Mesendoderm (in vitro differentiated cells): ENCODE measurements at regions not wholly inside any gene's neighbourhood (a gene's known extent, or its start where the extent isn't known, plus 50 kb on each side); places are given as distances from the start of the nearest gene placed in this dataset.
A peak's percentile ranks its signal among the peaks of the same experiment; 100 is the strongest.

Experiments used
- DNase-seq: peaks from one replicate; pipeline ENCODE4 v3.0.0; 2013
- H2AK5ac ChIP-seq: 2 replicates; pipeline ENCODE4 v1.6.1; 2013; ENCODE audit warnings: low read length, inconsistent platforms
- H2BK120ac ChIP-seq: 2 replicates; pipeline ENCODE4 v1.6.1; 2013; ENCODE audit warnings: low read depth, mild to moderate bottlenecking, low read length, moderate library complexity, mixed read lengths
- H2BK15ac ChIP-seq: replicated peaks from 2 replicates; pipeline ENCODE4 v1.6.1; 2013; ENCODE audit warnings: low read depth, mild to moderate bottlenecking, moderate library complexity
- H2BK5ac ChIP-seq: 2 replicates; pipeline ENCODE4 v1.6.1; 2013; ENCODE audit warnings: low read length, inconsistent platforms
- H3K18ac ChIP-seq: 2 replicates; pipeline ENCODE4 v1.6.1; 2013; ENCODE audit warnings: mild to moderate bottlenecking, low read length, mixed read lengths
- H3K23ac ChIP-seq: one replicate; pipeline ENCODE4 v1.6.1; 2013; ENCODE audit warnings: low read length
- H3K27ac ChIP-seq: 2 replicates; pipeline ENCODE4 v1.5.1; 2013; ENCODE audit warnings: low read depth, mild to moderate bottlenecking, inconsistent platforms, low read length, moderate library complexity
- H3K27me3 ChIP-seq: 2 replicates; pipeline ENCODE4 v1.6.1; 2013; ENCODE audit warnings: low read length, control low read depth, mild to moderate bottlenecking, inconsistent platforms; ENCODE audit not compliant: insufficient read depth, poor library complexity
- H3K36me3 ChIP-seq: 2 replicates; pipeline ENCODE4 v1.6.1; 2013; ENCODE audit warnings: low read length, inconsistent platforms; ENCODE audit not compliant: control insufficient read depth, insufficient read depth
- H3K4ac ChIP-seq: one replicate; pipeline ENCODE4 v1.6.1; 2013; ENCODE audit warnings: low read depth, mild to moderate bottlenecking, low read length, moderate library complexity
- H3K4me1 ChIP-seq: 2 replicates; pipeline ENCODE4 v1.6.1; 2013; ENCODE audit warnings: low read depth, low read length, inconsistent platforms; ENCODE audit not compliant: control insufficient read depth
- H3K4me2 ChIP-seq: 2 replicates; pipeline ENCODE4 v1.6.1; 2013; ENCODE audit warnings: low read length
- H3K4me3 ChIP-seq: 2 replicates; pipeline ENCODE4 v1.5.1; 2013; ENCODE audit warnings: mild to moderate bottlenecking, low read length
- H3K56ac ChIP-seq: one replicate; pipeline ENCODE4 v1.6.1; 2013; ENCODE audit warnings: low read length
- H3K79me1 ChIP-seq: 2 replicates; pipeline ENCODE4 v1.6.1; 2013; ENCODE audit warnings: low read length, inconsistent platforms
- H3K79me2 ChIP-seq: 2 replicates; pipeline ENCODE4 v1.6.1; 2013; ENCODE audit warnings: mild to moderate bottlenecking, low read length; ENCODE audit not compliant: control insufficient read depth, insufficient read depth
- H3K9ac ChIP-seq: 2 replicates; pipeline ENCODE4 v1.6.1; 2013; ENCODE audit warnings: low read length, inconsistent platforms
- H4K5ac ChIP-seq: one replicate; pipeline ENCODE4 v1.6.1; 2013; ENCODE audit warnings: low read length
- H4K8ac ChIP-seq: one replicate; pipeline ENCODE4 v1.6.1; 2013; ENCODE audit warnings: low read depth, mild to moderate bottlenecking, control low read depth, low read length, moderate library complexity
- WGBS: extraction: QIAGEN DNeasy Blood & Tissue Kit; methylation state at CpG from one replicate; pipeline ENCODE4 v1.1.7; 2013; ENCODE audit warnings: low lambda C conversion rate, missing lambda C conversion rate; ENCODE audit not compliant: insufficient coverage; ENCODE audit errors: extremely low coverage; 5-methylcytosine and 5-hydroxymethylcytosine counted together

- Histone ChIP-seq H3K23ac (no peak overlapping the region), H3K4me3 (no peak overlapping the region), H3K4me1 (no peaks in the 10 kb centered on the region), H3K36me3 (no peaks in the 10 kb centered on the region), H3K79me2 (no peaks in the 10 kb centered on the region), H4K5ac (no peak overlapping the region), H3K9ac (no peak overlapping the region), H3K56ac (no peak overlapping the region), H2BK5ac (no peak overlapping the region), H2BK120ac (no peak overlapping the region), H2AK5ac (no peak overlapping the region), H3K18ac (no peak overlapping the region), H2BK15ac (no peak overlapping the region), H3K27me3 (no peaks in the 10 kb centered on the region), H4K8ac (no peak overlapping the region), H3K79me1 (no peaks in the 10 kb centered on the region), H3K4ac (no peak overlapping the region), H3K4me2 (no peak overlapping the region), H3K27ac (no peak overlapping the region)
- no CpG with 5 or more reads among the region's 5 CpGs for WGBS
- DNase-seq = peak; percentile 49
These were observed 72.5 kb upstream of the C11orf87 start for GRCh38 chr11:109349276-109350080.

- Histone ChIP-seq H3K18ac (no peak overlapping the region), H3K23ac (no peak overlapping the region), H3K79me2 (no peaks in the 10 kb centered on the region), H3K4me3 (no peak overlapping the region), H3K4me1 (no peaks in the 10 kb centered on the region), H3K27ac (no peak overlapping the region), H3K4ac (no peak overlapping the region), H3K36me3 (no peaks in the 10 kb centered on the region), H2BK5ac (no peak overlapping the region), H2BK120ac (no peak overlapping the region), H3K9ac (no peak overlapping the region), H4K8ac (no peak overlapping the region), H4K5ac (no peak overlapping the region), H2AK5ac (no peak overlapping the region), H2BK15ac (no peak overlapping the region), H3K56ac (no peak overlapping the region), H3K4me2 (no peak overlapping the region), H3K27me3 (no peaks in the 10 kb centered on the region), H3K79me1 (no peaks in the 10 kb centered on the region)
- peak; percentile 3 for DNase-seq
- 100% methylated on average over 1 of the region's 3 CpGs for WGBS
These were observed 71.9 kb upstream of the C11orf87 start for GRCh38 chr11:109350091-109350490.

- Histone ChIP-seq H4K8ac (no peak overlapping the region), H3K79me2 (no peaks in the 10 kb centered on the region), H2BK120ac (no peak overlapping the region), H3K27me3 (no peaks in the 10 kb centered on the region), H3K4me2 (no peak overlapping the region), H2BK5ac (no peak overlapping the region), H3K36me3 (no peaks in the 10 kb centered on the region), H3K4me3 (no peak overlapping the region), H3K4me1 (no peaks in the 10 kb centered on the region), H2BK15ac (no peak overlapping the region), H3K4ac (no peak overlapping the region), H3K18ac (no peak overlapping the region), H3K56ac (no peak overlapping the region), H3K9ac (no peak overlapping the region), H3K27ac (no peak overlapping the region), H3K23ac (no peak overlapping the region), H4K5ac (no peak overlapping the region), H2AK5ac (no peak overlapping the region), H3K79me1 (no peaks in the 10 kb centered on the region)
- no CpG with 5 or more reads among the region's 3 CpGs for WGBS
- DNase-seq = no peak
These were observed 59.9 kb upstream of the C11orf87 start for GRCh38 chr11:109362059-109362458.

- no peaks in the 10 kb centered on the region for H3K4me1 ChIP-seq
- H2AK5ac ChIP-seq = no peak overlapping the region
- H3K4ac ChIP-seq = no peak overlapping the region
- no peaks in the 10 kb centered on the region for H3K79me2 ChIP-seq
- no peaks in the 10 kb centered on the region for H3K79me1 ChIP-seq
- no peak overlapping the region for H4K8ac ChIP-seq
- no peak overlapping the region for H2BK15ac ChIP-seq
- no peak overlapping the region for H3K4me2 ChIP-seq
- no peak overlapping the region for H3K23ac ChIP-seq
- H3K9ac ChIP-seq = no peak overlapping the region
- H3K56ac ChIP-seq = no peak overlapping the region
- H4K5ac ChIP-seq = no peak overlapping the region
- no peak overlapping the region for H3K27ac ChIP-seq
- no peaks in the 10 kb centered on the region for H3K27me3 ChIP-seq
- no peak for DNase-seq
- no CpG with 5 or more reads among the region's 3 CpGs for WGBS
- no peaks in the 10 kb centered on the region for H3K36me3 ChIP-seq
- no peak overlapping the region for H3K18ac ChIP-seq
- H2BK120ac ChIP-seq = no peak overlapping the region
- H3K4me3 ChIP-seq = no peak overlapping the region
- H2BK5ac ChIP-seq = no peak overlapping the region
These were observed 58.3 kb upstream of the C11orf87 start for GRCh38 chr11:109363682-109364081.

- Histone ChIP-seq H2AK5ac (no peak overlapping the region), H3K56ac (no peak overlapping the region), H3K4me2 (no peak overlapping the region), H3K23ac (no peak overlapping the region), H3K79me1 (no peaks in the 10 kb centered on the region), H3K18ac (no peak overlapping the region), H3K4ac (no peak overlapping the region), H3K27me3 (no peaks in the 10 kb centered on the region), H3K4me3 (no peak overlapping the region), H2BK120ac (no peak overlapping the region), H2BK15ac (no peak overlapping the region), H3K27ac (no peak overlapping the region), H3K9ac (no peak overlapping the region), H3K36me3 (no peaks in the 10 kb centered on the region), H2BK5ac (no peak overlapping the region), H3K79me2 (no peaks in the 10 kb centered on the region), H3K4me1 (no peaks in the 10 kb centered on the region), H4K5ac (no peak overlapping the region), H4K8ac (no peak overlapping the region)
- no peak for DNase-seq
- WGBS = no CpG with 5 or more reads among the region's 4 CpGs
These were observed 57.1 kb upstream of the C11orf87 start for GRCh38 chr11:109364851-109365250.
